NCI-H1436 (cell line): ENCODE measurements at regions not wholly inside any gene's neighbourhood (a gene's known extent, or its start where the extent isn't known, plus 50 kb on each side); places are given as distances from the start of the nearest gene placed in this dataset.
"Not testable (repeated sequence)": the region's sequence is repeated elsewhere in the genome, so short reads cannot be mapped to it uniquely, and the experiment has no call there.

Experiments
- DNase-seq: peaks from one replicate; lab custom pipeline; 2025; lab: John Stamatoyannopoulos, UW

DNA sequence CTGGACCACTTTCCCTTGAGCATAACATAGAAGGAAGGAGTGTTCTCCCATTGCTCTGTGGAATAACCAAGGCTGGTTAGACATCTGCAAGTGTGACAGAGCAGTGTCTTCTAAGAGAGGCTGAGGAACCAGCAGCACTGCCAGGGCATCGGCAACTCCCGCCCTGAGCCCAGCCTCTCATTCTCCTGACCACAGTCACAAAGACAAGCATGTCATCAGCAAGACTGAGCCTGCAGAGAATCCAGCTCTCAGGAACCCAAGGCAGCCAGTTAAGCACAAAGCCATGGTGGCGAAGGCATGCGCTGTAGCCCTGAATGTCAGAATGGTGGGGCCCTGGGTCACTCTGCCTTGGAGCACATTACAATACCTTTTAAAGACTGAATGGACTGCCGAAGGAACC is 253.9 kb downstream of the AGTPBP1 start:
- no peak for DNase-seq

DNA sequence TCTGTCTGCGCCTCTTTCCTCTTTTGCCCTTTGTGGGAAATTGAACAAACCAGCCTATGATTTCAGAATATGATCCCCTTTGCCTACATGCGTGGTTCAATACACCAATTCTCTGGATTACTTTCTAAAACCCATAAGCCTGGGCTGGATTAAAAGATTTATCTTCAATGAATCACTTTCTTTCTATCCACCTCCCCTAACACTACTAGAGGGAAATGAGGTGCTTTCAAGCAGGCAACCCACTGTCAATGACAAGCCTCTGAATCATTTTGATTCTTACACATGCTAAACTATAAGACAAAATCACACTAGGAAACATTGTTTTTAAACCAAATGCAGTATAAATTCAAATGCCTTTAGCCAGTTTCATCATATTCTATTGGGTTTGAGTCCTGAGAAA is 257.5 kb downstream of the AGTPBP1 start:
- DNase-seq = no peak

DNA sequence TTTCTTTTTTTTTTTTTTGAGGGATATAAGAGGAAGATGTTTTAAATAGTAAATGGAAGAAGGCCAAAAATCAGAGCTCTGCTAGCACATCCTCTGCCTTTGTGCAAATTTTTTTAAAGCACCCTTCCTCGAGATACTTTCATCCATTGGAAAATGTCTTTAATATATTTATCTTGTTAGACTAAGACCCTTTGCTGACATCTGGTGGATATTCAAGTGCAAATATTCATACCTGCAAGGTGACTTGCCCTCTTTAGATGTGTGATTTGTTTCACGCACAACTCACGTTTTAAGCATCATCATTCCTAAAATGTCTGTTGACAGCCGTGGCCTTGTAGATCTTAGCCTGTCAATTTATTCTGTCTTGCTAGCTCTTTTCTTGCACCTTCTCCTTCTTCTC is 258.5 kb downstream of the AGTPBP1 start:
- no peak for DNase-seq

DNA sequence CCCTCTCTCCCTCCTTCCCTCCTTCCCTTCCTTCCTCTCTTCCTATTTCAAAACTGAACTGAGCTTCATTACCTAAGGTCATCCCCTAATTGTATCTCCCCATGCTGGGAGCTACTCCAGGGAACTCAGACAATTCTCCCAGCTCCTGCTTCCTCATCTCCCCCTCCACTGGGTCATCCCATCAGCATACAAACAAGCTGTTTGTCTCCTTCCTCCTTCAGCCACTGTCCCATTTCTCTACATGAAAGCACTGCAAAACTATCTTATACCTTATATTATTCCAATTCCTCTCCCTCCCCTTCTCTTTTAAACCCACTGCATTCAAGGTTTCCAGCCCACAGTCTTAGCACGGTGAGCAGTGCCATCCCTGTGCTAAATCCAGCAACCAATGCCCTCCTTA is 262.4 kb downstream of the AGTPBP1 start:
- DNase-seq = no peak

DNA sequence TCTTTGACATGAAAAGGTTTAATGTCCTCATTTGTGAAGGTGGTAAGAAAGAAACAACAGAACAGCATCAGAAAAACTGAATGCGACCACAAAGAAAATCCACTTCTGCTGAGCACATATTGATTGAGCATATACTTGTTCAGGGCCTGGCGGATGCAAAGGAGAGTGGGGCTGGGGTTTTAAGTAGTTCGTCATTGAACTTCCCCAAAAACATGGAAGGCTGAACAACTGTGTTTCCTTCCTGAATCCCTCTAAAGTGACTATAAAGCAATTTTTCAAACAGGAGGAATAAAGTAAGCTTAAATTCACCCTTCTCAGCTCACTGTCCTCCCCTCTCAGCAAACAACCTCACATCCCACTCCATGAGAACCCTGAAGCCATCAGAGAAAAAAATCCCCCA is 262.9 kb downstream of the AGTPBP1 start:
- no peak for DNase-seq

DNA sequence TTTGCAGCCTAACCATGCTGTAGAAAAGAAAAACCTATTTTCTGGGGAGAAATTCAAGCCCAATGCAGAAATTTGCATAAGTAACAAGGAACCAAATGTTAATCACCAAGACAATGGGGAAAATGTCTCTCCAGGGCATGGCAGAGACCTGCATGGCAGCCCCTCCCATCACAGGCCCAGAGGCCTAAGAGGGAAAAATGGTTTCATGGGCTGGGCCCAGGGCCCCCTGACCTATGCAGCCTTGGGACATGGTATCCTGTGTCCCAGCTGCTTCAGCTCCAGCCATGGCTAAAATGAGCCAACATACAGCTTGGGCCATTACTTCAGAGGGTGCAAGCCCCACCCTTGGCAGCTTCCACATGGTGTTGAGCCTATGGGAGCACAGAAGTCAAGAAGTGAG is 266.9 kb downstream of the AGTPBP1 start:
- not testable (repeated sequence) for DNase-seq

DNA sequence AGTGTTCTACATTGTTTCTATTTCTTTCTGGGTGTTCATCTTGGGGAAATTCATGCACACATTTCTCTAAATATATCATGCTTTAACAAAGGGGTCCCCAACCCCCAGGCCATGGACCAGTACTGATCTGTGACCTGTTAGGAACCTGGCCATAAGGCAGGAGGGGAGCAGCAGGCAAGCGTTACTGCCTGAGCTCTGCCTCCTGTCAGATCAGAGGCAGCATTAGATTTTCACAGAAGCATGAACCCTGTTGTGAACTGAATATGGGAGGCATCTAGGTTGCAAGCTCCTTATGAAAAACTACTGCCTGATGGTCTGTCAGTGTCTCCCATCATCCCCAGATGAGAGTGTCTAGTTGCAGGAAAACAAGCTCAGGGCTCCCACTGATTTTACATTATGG is 270.0 kb downstream of the AGTPBP1 start:
- DNase-seq = no peak

DNA sequence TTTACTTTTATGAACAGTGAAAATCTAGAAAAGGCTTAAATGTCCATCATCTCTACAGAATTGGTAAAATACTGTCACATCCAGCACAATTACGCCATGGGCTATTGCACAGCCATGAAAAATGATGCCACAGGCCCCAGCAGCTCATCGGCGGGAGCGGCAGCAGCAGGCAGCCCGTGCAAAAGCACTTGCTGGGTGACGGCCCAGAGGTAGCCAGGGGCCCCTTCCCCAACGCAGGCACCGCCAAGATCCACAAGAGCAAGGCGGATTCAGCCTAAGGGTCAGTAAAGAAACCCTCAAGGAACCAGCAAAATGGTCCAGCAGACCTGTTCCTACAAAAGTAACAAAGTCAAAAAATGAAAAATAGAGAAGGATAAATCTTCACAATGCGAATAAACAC is 272.7 kb downstream of the AGTPBP1 start:
- no peak for DNase-seq

DNA sequence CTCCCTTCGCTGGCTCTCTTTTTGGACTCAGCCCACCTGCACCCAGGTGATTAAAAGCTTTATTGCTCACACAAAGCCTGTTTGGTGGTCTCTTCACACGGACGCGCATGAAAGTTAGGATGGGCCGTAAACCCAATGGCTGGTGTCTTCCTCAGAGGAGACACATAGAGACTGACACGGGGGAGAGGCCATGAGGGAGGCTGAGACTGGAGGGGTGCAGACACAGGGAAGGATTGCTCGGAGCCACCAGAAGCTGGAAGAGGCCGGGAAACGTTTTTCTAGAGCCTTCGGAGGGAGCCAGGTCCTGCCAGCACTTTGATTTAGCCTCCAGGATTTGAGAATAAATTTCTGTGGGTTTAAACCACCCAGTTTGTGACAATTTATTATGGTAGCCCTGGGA is 274.9 kb downstream of the AGTPBP1 start:
- no peak for DNase-seq

DNA sequence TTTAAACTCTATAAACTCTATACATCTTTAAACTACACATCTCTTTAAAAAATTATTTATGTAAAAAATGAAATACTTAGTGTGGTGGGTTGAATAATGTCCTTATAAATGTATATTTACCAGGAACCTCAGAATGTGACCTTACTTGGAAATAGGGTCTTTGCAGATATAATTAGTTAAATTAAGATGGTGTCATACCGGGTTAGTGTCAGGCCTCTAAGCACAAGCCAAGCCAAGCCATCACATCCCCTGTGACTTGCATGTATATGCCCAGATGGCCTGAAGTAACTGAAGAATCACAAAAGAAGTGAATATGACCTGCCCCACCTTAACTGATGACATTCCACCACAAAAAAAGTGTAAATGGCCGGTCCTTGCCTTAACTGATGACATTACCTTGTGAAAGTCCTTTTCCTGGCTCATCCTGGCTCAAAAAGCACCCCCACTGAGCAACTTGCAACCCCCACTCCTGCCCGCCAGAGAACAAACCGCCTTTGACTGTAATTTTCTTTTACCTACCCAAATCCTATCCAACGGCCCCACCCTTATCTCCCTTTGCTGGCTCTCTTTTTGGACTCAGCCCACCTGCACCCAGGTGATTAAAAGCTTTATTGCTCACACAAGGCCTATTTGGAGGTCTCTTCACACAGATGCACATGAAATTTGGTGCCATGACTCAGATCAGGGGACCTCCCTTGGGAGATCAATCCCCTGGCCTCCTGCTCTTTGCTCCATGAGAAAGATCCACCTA is 283.5 kb downstream of the AGTPBP1 start:
- not testable (repeated sequence) for DNase-seq

DNA sequence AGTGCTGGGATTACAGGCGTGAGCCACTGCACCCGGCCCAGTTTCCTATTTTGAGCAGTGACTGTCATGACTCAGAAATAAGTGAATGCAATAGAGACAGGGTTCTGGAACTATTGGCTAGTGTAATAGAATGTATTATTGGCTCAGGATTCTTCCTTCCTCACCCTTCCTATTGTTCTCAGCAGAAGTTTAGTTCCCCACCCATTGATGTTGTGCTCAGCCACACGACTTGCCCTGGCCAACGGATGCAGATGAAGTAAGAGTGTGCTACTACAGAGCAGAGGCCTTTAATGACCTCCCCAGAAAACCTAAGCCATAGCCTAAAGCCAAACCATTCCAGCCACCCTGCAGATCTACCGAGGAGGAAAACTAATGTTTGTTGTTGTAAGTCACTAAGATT is 287.9 kb downstream of the AGTPBP1 start:
- DNase-seq = no peak

DNA sequence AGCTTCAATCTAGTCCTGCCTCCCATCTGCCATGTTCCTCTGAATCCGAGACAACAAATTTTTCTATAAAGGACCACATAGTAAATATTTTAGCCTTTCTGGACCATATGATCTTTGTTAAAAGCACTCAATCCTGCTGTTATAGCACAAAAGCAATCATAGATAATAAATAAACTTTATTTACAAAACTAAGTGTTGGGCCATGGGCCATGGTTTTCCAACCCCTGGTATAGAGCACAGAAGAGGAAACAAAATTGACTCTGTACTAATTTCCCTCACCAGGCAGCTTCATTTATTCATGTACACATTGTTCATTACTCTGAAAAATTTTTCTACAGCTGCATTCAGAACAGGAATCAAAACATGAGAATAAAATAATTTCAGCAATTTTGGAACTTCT is 288.9 kb downstream of the AGTPBP1 start:
- DNase-seq = no peak

DNA sequence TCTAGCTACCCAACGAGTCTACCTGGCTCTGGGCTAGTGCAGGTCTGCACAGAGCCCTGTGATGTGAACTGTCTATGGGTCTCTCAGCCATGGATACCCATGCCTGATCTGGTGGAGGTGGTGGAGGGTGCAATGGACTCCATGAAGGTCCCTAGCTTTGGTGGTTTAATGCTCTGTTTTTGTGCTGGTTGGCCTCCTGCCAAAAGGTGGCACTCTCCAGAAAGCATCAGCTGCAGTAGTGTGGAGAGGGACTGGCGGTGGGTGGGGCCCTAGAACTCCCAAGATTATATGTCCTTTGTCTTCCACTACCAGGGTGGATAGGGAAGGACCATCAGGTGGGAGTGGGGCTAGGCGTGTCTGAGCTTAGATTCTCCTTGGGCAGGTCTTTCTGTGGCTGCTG is 290.1 kb downstream of the AGTPBP1 start:
- no peak for DNase-seq

DNA sequence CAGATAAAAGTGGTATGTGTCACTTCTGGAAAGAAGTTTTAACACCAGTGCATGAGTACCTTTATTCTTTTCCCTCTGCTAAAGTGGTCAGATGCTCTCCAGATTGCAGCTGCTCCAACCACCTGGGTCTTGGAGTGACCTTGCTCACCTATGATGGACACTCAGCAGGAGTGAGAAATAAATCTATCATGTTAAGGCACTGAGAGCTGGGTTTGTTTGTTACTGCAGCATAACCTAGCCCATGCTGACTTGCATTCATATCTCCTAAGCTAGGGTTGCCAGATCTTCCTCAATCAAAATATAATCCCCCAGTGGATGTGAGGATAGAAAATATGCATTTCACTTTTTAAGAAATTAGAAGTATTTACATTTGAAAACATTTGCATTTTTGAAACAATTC is 295.9 kb downstream of the AGTPBP1 start:
- no peak for DNase-seq

DNA sequence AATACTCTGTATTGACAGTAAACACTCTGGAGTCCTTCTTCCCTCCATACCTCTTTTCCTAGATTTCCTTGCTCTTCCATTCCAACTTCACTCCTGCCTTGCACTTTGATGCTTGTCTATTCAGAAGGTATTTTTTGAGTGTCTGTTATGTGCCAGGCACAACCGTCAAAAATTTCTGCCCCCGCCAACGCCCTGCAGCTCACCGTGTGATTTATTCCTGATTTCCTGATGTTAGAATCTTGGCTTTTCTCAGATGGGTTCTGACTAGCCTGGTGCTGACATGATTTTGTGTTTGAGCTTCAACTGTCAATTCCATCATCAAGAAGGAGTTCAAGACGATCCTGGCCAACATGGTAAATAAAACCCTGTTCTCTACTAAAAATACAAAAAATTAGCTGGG is 297.5 kb downstream of the AGTPBP1 start:
- no peak for DNase-seq

DNA sequence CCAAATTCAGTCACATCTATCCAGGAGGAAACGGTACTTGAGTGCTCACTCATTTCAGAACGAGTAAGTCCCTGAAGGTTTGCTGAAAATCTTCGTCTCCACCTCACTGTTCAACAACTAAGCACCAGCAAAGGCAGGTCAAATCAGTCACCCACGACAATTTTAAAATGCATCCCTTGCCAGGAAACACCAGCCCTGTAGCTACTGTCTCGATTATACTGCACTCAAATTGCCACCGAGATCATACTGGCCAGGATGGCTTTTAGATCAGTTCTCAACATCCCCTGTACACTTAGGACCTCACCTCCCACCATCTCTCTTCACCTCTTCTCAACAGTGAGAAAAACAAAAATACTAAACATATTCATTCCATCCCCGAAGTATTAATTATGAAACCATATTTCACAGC is 298.6 kb downstream of the AGTPBP1 start:
- no peak for DNase-seq

DNA sequence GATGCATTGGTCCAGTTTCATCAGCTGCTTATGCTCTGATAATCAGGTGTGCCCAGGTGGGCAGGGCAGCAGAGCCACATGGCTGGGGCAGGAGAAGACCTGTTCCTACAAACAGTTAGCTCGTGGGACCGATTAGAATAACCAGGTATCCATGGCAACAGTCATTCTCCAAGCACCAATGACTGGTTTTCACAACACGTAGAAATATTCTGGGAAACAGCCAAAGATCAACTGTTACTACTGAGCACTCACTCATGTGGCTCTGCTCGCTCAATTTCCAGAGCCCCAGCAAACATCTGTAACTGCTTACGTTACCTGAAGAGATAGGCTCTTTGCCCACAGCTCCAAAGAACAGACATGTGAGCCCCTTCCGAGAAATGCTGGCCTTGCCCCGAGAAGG is 302.0 kb downstream of the AGTPBP1 start:
- no peak for DNase-seq

DNA sequence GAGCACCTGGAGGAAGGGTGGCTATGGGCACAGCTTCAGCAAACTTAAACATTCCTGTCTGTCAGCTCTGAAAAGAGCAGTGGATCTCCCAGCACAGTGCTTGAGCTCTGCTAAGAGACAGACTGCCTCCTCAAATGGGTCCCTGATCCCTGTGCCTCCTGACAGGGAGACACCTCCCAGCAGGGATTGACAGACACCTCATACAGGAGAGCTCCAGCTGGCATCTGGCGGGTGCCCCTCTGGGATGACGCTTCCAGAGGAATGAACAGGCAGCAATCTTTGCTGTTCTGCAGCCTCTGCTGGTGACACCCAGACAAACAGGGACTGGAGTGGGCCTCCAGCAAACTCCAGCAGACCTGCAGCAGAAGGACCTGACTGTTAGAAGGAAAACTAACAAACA is 307.8 kb downstream of the AGTPBP1 start:
- DNase-seq = not testable (repeated sequence)

DNA sequence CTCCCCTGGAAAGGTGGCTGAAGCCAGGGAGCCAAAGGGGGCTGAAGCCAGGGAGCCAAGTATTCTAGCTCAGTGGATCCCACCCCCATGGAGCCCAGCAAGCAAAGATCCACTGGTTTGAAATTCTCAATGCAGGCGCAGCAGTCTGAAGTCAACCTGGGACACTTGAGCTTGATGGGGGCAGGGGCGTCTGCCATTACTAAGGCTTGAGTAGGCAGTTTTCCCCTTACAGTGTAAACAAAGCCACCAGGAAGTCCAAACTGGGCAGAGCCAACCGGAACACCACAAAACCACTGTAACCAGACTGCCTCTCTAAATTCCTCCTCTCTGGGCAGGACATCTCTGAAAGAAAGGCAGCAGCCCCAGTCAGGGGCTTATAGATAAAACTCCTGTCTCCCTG is 308.2 kb downstream of the AGTPBP1 start:
- DNase-seq = not testable (repeated sequence)

DNA sequence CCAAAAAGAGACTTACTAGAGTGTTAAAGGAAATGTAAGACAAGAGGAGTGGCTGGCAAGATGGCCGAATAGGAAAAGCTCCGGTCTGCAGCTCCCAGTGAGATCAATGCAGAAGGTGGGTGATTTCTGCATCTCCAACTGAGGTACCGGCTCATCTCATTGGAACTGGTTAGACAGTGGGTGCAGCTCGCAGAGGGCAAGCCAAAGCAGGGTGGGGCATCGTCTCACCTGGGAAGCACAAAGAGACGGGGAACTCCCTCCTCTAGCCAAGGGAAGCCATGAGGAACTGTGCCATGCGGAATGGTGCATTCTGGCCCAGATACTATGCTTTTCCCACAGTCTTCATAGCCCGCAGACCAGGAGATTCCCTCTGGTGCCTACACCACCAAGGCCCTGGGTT is 308.7 kb downstream of the AGTPBP1 start:
- DNase-seq = no peak

DNA sequence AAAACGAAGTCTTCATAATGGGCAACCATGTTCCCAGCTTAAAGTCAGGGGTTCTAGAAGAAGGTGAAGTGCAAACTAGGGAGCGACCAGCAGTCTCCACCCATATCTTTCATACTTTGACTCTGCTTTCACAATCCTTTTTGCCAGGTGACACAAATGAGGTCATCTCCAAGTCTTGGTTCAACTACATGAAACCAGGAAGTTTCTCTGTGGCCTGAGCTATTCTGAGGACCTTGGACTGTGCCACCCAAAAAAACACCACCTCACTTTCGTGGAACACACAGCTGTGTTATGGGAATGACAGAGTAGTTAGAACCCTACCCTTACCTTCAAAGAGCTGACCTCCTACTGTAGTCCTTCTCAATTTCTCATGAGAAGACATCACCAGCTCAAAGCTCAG is 309.2 kb downstream of the AGTPBP1 start:
- no peak for DNase-seq

DNA sequence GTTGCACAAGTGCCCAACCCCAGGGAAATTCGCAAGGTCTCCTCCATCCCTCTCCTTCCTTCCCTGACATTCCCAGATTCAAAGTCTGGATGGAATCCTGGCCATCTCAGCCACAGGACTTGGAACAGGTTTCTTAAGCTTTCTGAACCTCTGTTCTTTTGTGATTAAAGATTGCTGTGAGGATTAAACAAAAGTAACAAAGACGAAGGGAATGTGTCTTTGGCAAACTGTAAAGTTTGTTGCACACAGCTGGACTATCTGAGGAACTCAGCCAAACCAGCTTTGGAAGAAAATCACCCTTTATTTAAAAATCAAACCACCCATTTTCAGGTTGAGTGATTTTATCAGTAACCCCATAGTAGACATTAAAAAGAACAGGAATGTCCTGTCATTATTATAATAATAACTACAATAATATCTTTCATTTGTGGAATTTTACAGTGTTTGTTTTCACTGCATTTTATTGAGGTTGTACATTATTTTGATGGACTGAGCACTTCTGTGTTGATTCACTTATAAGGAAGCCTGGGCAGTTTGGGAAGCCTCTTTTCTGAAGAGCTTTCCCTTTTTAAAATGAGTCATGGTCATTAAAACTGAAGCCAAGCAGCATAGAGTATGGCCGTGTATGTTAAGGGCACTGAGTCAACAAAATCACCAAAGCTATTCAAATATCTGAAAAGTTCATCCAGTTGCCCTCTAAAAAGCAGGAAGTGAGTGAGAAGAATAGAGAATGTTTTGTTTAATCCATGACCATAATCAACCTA is 310.2 kb downstream of the AGTPBP1 start:
- no peak for DNase-seq

DNA sequence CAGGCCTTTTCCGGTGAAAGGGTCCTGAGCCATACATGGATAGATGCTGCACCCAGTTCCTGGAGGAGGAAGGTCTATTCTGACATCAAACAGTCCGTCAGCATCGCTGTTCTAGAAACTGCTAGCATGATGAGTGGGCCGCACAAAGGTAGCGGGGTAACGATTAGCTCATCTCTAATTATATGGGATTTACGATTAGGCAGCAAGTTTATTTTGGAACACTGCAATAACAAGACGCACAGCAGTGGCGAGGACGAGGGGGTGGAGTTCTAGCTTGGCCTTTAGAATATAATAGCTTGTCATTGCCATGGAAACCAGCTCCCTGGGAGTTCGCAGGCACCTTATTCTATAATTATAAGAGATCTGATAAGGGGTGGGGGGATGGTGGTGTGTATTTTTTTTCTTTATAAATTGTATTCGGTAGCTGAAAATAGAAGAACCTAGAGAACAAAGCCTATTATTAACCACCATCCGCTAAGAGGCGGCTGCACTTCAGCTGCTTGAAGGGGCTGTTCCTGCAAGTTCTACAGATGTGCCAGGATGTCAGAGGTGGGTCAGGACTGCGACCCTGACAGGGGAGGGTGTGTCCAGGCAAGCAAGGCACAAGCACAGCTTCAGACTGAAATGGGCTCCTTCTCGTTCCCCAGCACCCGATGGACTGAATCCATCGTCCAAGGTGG is 311.0 kb downstream of the AGTPBP1 start:
- peak; percentile 2 for DNase-seq
